HPDE6-E6E7 (cell line): ENCODE measurements at regions not wholly inside any gene's neighbourhood (a gene's known extent, or its start where the extent isn't known, plus 50 kb on each side); places are given as distances from the start of the nearest gene placed in this dataset.
A peak's percentile ranks its signal among the peaks of the same experiment; 100 is the strongest.
"Not testable (repeated sequence)": the region's sequence is repeated elsewhere in the genome, so short reads cannot be mapped to it uniquely, and the experiment has no call there.

Experiments
- DNase-seq: peaks from one replicate; pipeline ENCODE4 v3.0.0; 2011; ENCODE audit warnings: missing footprints; ENCODE audit errors: extremely low spot score

- no peak for DNase-seq
Observed at GRCh38 chr2:234725528-234726264, 226.1 kb upstream of the SH3BP4 start.

- no peak for DNase-seq
Observed at GRCh38 chr2:234724850-234725249, 227.0 kb upstream of the SH3BP4 start.

GRCh38 chr2:234723400-234723799 is 226.5 kb upstream of the ARL4C start:
- DNase-seq, result no peak

DNA sequence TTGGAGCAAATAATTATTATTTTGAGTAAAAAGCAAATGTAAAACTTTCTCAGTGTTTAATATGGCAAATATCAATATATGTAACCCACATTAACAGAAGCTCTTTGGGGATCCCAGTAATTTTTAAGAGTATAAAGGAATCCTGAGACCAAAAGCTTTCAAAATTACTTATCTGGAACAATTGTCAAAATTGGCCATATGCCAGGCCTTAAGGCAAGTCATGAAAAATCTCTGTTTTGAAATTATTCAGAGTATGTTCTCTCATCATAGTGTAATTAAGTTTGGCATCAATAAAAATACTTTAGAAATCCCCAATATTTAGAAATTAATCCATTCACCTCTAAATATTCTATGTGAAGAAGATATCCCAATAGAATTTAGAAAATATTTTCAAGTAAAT is 225.3 kb upstream of the ARL4C start:
- DNase-seq, result no peak

- no peak for DNase-seq
Observed at GRCh38 chr2:234719116-234719716, 222.3 kb upstream of the ARL4C start.

DNA sequence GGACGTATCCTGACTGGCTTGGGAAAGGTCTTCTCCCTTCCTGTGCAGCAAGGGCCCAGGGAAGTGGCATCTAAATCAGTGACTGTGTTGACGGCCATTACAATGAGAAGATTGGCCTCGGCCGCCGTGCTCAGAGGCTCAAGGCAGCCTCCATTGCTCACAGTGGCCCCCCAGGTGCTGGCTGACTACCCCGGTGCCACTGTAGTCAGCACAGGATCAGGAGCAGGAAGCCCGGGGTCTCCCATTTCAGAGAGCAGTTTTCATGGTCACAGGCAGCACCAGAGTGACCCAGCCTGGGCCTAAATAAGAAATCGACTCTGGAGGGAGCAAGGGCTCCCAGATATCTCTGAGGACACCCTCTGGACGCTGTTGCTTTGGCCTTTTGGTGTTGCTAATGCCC is 219.4 kb upstream of the ARL4C start:
- no peak for DNase-seq

GRCh38 chr2:234715671-234716250 is 218.9 kb upstream of the ARL4C start:
- DNase-seq, result no peak

DNA sequence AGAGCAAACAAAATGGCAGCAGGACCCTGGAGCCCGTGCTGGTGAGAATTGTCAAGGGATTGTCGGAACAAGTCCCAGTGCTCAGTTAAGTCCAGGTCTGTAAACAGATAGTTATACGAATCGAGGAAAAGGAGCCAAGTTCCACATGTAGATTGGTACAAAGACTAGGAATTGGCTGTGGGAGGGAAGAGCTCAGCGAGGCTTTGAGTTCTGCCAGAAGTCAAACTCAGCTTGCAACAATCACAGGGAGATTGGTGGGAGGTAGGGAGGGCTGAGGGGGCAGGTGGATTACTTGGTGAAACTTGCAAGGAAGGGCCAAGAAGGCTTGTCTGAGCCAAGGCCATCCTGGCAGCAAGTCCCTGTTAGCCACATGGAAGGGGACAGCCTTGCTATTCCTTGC is 217.8 kb upstream of the ARL4C start:
- DNase-seq, result no peak

GRCh38 chr2:234712421-234712935 is 215.6 kb upstream of the ARL4C start:
- no peak for DNase-seq

DNA sequence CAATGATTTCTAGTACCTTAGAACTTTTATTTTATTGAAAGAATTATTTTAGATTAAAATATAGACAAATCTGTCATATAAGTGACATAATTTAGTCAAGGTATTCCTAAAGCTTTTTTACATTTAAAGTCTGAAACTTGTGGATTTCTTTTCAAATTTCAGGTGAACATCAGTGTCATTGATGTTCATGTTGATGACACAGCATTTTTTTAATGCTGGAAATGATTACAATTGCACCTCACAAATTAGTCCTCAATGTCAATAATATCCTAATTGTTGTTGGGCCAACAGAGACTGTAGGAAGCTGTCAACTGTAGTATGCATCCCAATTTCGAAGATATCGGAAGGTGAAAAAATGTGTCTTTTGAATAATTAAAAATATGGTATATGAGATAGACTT is 214.4 kb upstream of the ARL4C start:
- DNase-seq, result no peak

GRCh38 chr2:234710587-234710986 is 213.7 kb upstream of the ARL4C start:
- DNase-seq, result no peak

GRCh38 chr2:234710066-234710465 is 213.2 kb upstream of the ARL4C start:
- DNase-seq, result no peak

DNA sequence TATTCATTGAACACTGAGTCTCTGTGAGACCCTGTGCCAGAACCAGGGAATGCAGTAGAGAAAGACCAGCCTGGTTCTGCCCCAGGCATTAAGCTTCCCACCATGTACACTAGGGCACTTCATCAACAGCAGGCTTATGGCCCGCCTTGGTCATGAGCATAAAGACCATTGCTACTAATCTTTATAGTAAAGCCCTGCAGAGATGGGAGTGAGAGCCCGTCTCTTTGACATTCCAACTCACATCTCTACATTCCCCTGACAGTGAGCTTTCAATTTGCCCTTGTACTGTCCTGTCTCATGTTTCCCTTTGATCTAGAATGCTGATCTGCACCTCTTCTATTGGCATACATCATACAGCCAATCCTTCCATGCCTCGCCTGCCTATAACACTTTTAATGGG is 211.8 kb upstream of the ARL4C start:
- no peak for DNase-seq

DNA sequence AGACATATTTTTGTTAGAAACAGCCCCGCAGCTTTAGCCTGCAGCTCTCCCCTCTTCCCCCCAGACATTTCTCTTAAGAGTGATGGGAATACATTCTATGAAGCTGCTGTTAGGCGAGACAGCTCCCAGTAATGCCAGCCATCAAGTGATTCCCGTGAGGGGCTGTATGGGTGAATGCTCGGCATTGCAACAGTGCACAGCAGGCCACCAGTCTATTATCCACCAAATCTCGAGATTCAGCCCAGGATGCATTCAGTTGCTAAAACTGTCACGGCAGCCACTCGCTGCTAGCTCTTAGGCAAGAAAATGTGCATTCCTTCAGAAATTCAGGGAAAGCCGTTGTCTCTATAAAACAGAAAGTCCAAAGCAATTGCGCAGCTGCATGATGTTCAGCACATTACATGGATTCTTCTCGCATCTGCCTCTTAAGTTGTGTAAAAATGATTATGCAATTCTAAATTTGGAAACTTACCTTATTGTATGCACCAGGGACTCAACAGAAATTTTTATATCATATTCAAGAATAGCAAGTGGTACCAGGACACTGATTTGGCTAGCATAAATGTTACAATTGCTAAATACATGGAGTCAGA is 211.3 kb upstream of the ARL4C start:
- DNase-seq, result no peak

DNA sequence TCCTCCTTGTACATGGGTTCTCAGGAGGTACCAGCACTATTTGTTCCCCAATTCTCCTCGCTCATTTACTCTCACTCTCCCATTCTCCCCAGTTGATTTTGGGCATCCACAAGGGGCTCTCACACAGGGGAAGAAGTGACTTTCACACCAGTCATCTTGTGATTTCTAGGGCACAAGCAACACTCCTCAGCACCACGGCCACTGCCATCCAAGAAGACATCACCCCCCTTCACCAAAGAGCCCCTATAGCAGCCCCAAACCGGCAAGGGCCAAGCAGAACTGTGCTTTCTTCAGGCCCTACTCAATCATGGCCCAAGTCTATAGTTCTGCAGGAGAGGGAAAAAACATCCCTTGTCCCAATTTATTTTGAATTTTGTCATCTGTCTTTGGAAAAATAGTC is 209.2 kb upstream of the ARL4C start:
- no peak for DNase-seq

GRCh38 chr2:234705108-234705507 is 208.2 kb upstream of the ARL4C start:
- DNase-seq, result peak; percentile 43

GRCh38 chr2:234703258-234703657 is 206.4 kb upstream of the ARL4C start:
- no peak for DNase-seq

DNA sequence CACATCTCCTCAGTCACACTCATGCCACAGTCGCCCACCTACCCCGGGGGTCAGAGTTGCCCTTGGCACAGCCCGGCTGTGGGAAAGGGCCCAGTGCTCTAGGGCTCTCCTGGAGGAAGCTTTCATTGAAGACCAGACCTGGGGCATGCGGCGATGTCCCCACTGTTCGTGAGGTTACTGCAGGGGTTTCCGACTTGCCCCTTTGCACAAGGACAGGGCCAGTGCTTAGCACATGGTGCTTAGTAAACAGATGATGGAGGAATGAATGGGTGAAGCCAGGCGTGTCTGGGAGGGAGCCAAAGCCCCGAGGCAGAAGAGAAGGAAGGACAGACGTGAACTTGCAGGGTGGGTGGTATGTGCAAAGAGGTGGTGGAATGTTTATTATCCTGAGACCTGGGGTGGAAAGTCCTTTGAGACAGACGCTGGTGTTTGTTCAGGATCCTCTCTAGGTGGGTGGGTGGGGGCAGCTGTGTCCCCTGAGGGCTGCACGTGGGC is 205.9 kb upstream of the ARL4C start:
- no peak for DNase-seq

GRCh38 chr2:234701841-234702240 is 205.0 kb upstream of the ARL4C start:
- no peak for DNase-seq

GRCh38 chr2:234701421-234701820 is 204.5 kb upstream of the ARL4C start:
- DNase-seq, result no peak

DNA sequence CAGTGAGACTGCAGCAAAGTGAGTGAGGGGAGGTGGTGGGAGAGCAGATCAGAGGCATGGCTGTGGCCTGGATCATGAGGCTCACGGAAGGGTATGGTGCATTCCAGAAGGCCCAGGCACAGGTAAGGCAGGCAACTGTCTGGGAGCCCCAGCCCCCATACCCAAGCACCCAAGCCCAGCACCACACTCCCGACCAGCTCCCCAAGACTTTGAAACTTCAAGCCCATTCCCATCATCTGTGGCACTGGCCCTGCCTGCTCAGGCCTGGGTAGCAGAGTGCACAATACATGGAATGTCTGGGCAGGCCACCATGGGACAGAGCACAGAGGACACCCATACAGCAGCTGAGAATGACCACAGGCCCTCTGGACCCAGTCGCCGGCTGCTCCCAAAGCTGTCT is 202.6 kb upstream of the ARL4C start:
- no peak for DNase-seq

DNA sequence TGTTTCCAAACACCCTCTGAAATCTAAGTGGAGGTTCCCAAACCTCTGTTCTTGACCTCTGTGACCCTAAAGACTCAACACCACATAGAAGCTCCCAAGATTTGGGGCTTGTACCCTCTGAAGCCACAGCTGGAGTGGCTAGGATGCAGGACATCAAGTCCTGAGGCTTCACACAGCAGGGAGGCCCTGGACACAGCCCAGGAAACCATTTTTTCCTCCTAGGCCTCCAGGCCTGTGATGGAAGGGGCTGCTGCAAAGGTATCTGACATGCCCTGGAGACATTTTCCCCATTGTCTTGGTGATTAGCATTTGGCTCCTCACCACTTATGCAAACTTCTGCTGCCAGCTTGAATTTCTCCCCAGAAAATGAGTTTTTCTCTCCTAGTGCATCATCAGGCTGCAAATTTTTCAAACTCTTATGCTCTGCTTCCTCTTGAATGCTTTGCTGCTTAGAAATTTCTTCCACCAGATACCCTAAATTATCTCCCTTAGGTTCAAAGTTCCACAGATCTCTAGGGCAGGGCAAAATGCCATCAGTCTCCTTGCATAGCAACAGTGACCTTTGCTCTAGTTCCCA is 200.5 kb upstream of the ARL4C start:
- not testable (repeated sequence) for DNase-seq
